ENCODE measurements at regions not wholly inside any gene's neighbourhood (a gene's known extent, or its start where the extent isn't known, plus 50 kb on each side); places are given as distances from the start of the nearest gene placed in this dataset.

GRCh38 chr13:38520041-38520440, 166.8 kb upstream of the FREM2 start:
- DNase-seq = no peak

GRCh38 chr13:38527140-38527539, 159.7 kb upstream of the FREM2 start:
- DNase-seq = no peak

GRCh38 chr13:38528986-38529385, 157.9 kb upstream of the FREM2 start:
- no peak for DNase-seq

- DNase-seq = peak; percentile 34
Observed at GRCh38 chr13:38530492-38530891, 156.4 kb upstream of the FREM2 start.

GRCh38 chr13:38535261-38535660, 151.6 kb upstream of the FREM2 start:
- no peak for DNase-seq

GRCh38 chr13:38537051-38537450, 149.8 kb upstream of the FREM2 start:
- no peak for DNase-seq

GRCh38 chr13:38538422-38538821, 148.5 kb upstream of the FREM2 start:
- DNase-seq = no peak

GRCh38 chr13:38539632-38540031, 147.2 kb upstream of the FREM2 start:
- DNase-seq = no peak

GRCh38 chr13:38542601-38543000, 144.3 kb upstream of the FREM2 start:
- no peak for DNase-seq

GRCh38 chr13:38543561-38543960, 143.3 kb upstream of the FREM2 start:
- no peak for DNase-seq

- no peak for DNase-seq
Observed at GRCh38 chr13:38563739-38564138, 123.1 kb upstream of the FREM2 start.

GRCh38 chr13:38564256-38565150, 122.4 kb upstream of the FREM2 start:
- DNase-seq = no peak

- DNase-seq = no peak
Observed at GRCh38 chr13:38566023-38566422, 120.9 kb upstream of the FREM2 start.

- DNase-seq = no peak
Observed at GRCh38 chr13:38566519-38566918, 120.4 kb upstream of the FREM2 start.

GRCh38 chr13:38570706-38571105, 116.2 kb upstream of the FREM2 start:
- no peak for DNase-seq

GRCh38 chr13:38575427-38575826, 111.5 kb upstream of the FREM2 start:
- no peak for DNase-seq

- peak; percentile 18 for DNase-seq
Observed at GRCh38 chr13:38577048-38577447, 109.8 kb upstream of the FREM2 start.

- DNase-seq = peak; percentile 85
Observed at GRCh38 chr13:38582133-38582532, 104.7 kb upstream of the FREM2 start.

- DNase-seq = no peak
Observed at GRCh38 chr13:38590230-38590629, 96.6 kb upstream of the FREM2 start.

GRCh38 chr13:38590796-38591507, 95.9 kb upstream of the FREM2 start:
- DNase-seq = no peak

- DNase-seq = no peak
Observed at GRCh38 chr13:38602266-38602665, 84.6 kb upstream of the FREM2 start.

- peak; percentile 15 for DNase-seq
Observed at GRCh38 chr13:38606699-38607535, 80.0 kb upstream of the FREM2 start.

- DNase-seq = no peak
Observed at GRCh38 chr13:38617936-38618335, 68.9 kb upstream of the FREM2 start.

All from NCI-H82 (cell line).